ENCODE measurements at regions not wholly inside any gene's neighbourhood (a gene's known extent, or its start where the extent isn't known, plus 50 kb on each side); places are given as distances from the start of the nearest gene placed in this dataset.

DNA sequence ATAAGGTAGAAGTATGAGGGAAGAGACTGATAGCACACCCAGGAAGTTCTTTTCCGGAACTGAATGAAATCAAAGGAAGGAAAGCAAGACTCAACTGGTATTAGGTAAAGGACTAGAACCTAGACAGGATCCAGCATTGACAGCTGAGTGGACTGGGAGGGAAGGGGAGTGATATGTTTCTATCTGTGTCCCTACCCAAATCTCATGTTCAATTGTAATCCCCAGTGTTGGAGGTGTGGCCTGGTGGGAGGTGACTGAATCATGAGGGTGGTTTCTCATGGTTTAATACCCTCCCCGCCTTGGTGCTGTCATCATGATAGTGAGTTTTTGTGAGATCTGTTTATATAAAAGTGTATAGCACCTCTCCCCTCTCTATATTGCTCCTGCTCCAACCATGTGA is 415.9 kb upstream of the KCNMB2 start (continued):
- no peak for TF ChIP-seq THYN1 (CRISPR knock-in tag; IDR thresholded peaks at IDR 0.05; ENCODE audit: borderline replicate concordance, low read depth)
- TF ChIP-seq, protein P1, sequence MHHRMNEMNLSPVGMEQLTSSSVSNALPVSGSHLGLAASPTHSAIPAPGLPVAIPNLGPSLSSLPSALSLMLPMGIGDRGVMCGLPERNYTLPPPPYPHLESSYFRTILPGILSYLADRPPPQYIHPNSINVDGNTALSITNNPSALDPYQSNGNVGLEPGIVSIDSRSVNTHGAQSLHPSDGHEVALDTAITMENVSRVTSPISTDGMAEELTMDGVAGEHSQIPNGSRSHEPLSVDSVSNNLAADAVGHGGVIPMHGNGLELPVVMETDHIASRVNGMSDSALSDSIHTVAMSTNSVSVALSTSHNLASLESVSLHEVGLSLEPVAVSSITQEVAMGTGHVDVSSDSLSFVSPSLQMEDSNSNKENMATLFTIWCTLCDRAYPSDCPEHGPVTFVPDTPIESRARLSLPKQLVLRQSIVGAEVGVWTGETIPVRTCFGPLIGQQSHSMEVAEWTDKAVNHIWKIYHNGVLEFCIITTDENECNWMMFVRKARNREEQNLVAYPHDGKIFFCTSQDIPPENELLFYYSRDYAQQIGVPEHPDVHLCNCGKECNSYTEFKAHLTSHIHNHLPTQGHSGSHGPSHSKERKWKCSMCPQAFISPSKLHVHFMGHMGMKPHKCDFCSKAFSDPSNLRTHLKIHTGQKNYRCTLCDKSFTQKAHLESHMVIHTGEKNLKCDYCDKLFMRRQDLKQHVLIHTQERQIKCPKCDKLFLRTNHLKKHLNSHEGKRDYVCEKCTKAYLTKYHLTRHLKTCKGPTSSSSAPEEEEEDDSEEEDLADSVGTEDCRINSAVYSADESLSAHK (CRISPR knock-in tag; IDR thresholded peaks at IDR 0.05; ENCODE audit: borderline replicate concordance), result no peak
- no peak for TF ChIP-seq TOPORS (CRISPR knock-in tag; IDR thresholded peaks at IDR 0.05)
- TF ChIP-seq ZMYM3 (CRISPR knock-in tag; IDR thresholded peaks at IDR 0.05), result no peak
- no peak for TF ChIP-seq ZBTB1 (CRISPR knock-in tag; IDR thresholded peaks at IDR 0.05; ENCODE audit: borderline replicate concordance)
- no peak for TF ChIP-seq STAG1 (CRISPR knock-in tag; IDR thresholded peaks at IDR 0.05)
- TF ChIP-seq ELF4 (CRISPR knock-in tag; IDR thresholded peaks at IDR 0.05; ENCODE audit: borderline replicate concordance), result no peak
- TF ChIP-seq SRF (IDR thresholded peaks at IDR 0.05; ENCODE audit: low read depth, low read length), result no peak
- no peak for TF ChIP-seq PLRG1 (conservative IDR thresholded peaks at IDR 0.05)
- TF ChIP-seq ARID2 (CRISPR knock-in tag; IDR thresholded peaks at IDR 0.05; ENCODE audit: borderline replicate concordance), result no peak

DNA sequence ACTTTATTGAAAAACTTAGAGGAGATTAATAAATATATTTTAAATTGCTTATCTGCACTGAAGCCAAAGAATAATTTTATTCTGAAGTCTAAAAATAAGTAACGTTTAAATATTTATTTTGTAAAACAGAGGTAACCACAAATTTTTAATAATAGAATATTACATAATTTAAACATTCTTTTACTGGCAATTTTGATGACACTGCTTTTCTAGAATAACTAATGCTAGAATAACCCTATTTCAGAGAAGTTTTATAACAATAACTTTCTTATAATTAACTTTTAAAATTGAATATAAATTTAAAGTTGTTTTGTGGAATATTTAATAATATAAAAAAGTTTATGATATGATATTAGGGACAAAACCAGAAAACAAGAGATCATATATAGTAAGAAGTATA is 409.6 kb upstream of the KCNMB2 start:
- ATAC-seq (no peak), DNase-seq (ENCODE audit: low spot score) (no peak), FAIRE-seq (no peak)
- Histone ChIP-seq H4K20me1 (ENCODE audit: insufficient read depth, low read length) (no peaks in the 10 kb centered on the region), H3K9me3 (ENCODE audit: low read length) (no peaks in the 10 kb centered on the region), H3K4me3 (replicated peaks in 1 of 3; ENCODE audit: insufficient read depth in 1 of 3, low read depth in 2 of 3, low read length in 3 of 3) (no peak overlapping the region), H3K36me3 (replicated peaks in 1 of 2; ENCODE audit: control insufficient read depth in 1 of 2, insufficient read depth in 2 of 2, low read length in 2 of 2) (no peaks in the 10 kb centered on the region), H3K9ac (ENCODE audit: insufficient read depth, low read depth, low read length) (no peak overlapping the region), H3K4me1 (ENCODE audit: insufficient read depth, low read length) (no peaks in the 10 kb centered on the region), H2AFZ (ENCODE audit: low read length) (no peak overlapping the region), H3K27me3 (ENCODE audit: control insufficient read depth in 1 of 2, insufficient read depth in 2 of 2, low read length in 2 of 2) (no peaks in the 10 kb centered on the region), H3K79me2 (ENCODE audit: insufficient read depth, low read length) (no peaks in the 10 kb centered on the region), H3K4me2 (ENCODE audit: low read depth, low read length) (no peak overlapping the region), H3K27ac (ENCODE audit: extremely low read length, insufficient read depth, low read length) (no peak overlapping the region)
- TF ChIP-seq MAFK (conservative IDR thresholded peaks at IDR 0.05 in 1 of 2, IDR thresholded peaks at IDR 0.05 in 1 of 2; ENCODE audit: low read length in 2 of 2) (peak in 1 of 2 experiments; percentile 54; a peak in 2 of 4 replicates), KDM5A (IDR thresholded peaks at IDR 0.05; ENCODE audit: borderline replicate concordance, low read length) (no peak)
- BruUV-seq (replicated peaks), result no TSS peak
- intact Hi-C loops (cut with micrococcal nuclease; ENCODE audit: unreplicated experiment), result no loop called here
- POLR2A ChIA-PET, result no interaction called here
- WGBS (ENCODE audit: low lambda C conversion rate), result 1% methylated on average over 1 of the region's 1 CpG
- CTCF ChIA-PET (ENCODE audit: low intra/inter-chr PET ratio, low total read pairs), result no interaction called here
- in situ Hi-C loops (cut with HindIII; ENCODE audit: extremely low pct_ligation_motif_present, low pct_unique_long_range_greater_than_20kb), result no loop called here
